Body of pancreas (tissue), 4 donors: ENCODE measurements at regions not wholly inside any gene's neighbourhood (a gene's known extent, or its start where the extent isn't known, plus 50 kb on each side); places are given as distances from the start of the nearest gene placed in this dataset.

Experiments
- ATAC-seq: fragments of 150-250 bp; one replicate; pipeline ENCODE4 v1.9.1; 2016
- DNase-seq, 4 donors: peaks; one replicate each; pipeline ENCODE4 v3.0.0-alpha.2; 2019
- H3K27ac ChIP-seq, 4 donors: fragments of 200-600 bp; sonication (generic); 1 replicate in 3 of 4; 2 replicates in 1 of 4; pipeline versions ENCODE4 v1.5.1 to v1.6.1; 2016 to 2019; ENCODE audit warnings: mild to moderate bottlenecking in 1 of 4, mixed read lengths in 1 of 4, moderate library complexity in 1 of 4
- H3K27me3 ChIP-seq, 2 donors: fragments of 200-600 bp; sonication (generic); one replicate each; pipeline ENCODE4 v1.6.0; 2016; ENCODE audit warnings: mild to moderate bottlenecking in 1 of 2
- H3K36me3 ChIP-seq, 2 donors: fragments of 200-600 bp; sonication (generic); replicated peaks in 1 of 2; 2 replicates each; pipeline ENCODE4 v1.5.1; 2016; ENCODE audit warnings: low read depth in 2 of 2; ENCODE audit not compliant: insufficient read depth in 1 of 2
- H3K4me1 ChIP-seq: fragments of 200-600 bp; sonication (generic); one replicate; pipeline ENCODE4 v1.6.0; 2016
- H3K4me3 ChIP-seq, 2 donors: fragments of 200-600 bp; sonication (generic); 1 replicate in 1 of 2; 2 replicates in 1 of 2; pipeline ENCODE4 v1.5.1; 2016 to 2019
- H3K9me3 ChIP-seq, 3 donors: fragments of 200-600 bp; sonication (generic); 1 replicate in 2 of 3; 2 replicates in 1 of 3; pipeline ENCODE4 v1.5.1; 2016
- POLR2A ChIP-seq, 3 donors: fragments of 450-650 bp; IDR thresholded peaks; one replicate each; pipeline ENCODE4 v1.6.1; 2016; ENCODE audit warnings: antibody characterized with exemption in 3 of 3, mild to moderate bottlenecking in 2 of 3
- WGBS, 2 donors: methylation state at CpG; one replicate each; pipeline ENCODE4 v1.1.5; 2017; 5-methylcytosine and 5-hydroxymethylcytosine counted together
- intact Hi-C: fragments of 100-400 bp; cut with DNase I; formaldehyde crosslinking; loops from one replicate; pipeline ENCODE4 v1.15.1; 2023
- TF ChIP-seq, protein P1 (sequence below), 7 experiments: fragments of 450-650 bp in 4 of 7; fragments of 200-600 bp in 3 of 7; sonication (generic) in 3 of 7; IDR thresholded peaks; one replicate each; pipeline ENCODE4 v1.5.1; 2016 to 2019; ENCODE audit warnings: antibody characterized with exemption in 7 of 7

GRCh38 chr18:53952700-53953099 is 271.8 kb downstream of the MBD2 start:
- Histone ChIP-seq H3K36me3 (no peaks in the 10 kb centered on the region), H3K27ac (no peak overlapping the region), H3K9me3 (no peaks in the 10 kb centered on the region), H3K27me3 (no peaks in the 10 kb centered on the region), H3K4me1 (no peaks in the 10 kb centered on the region), H3K4me3 (no peak overlapping the region)
- ATAC-seq (no peak), DNase-seq (no peak)
- intact Hi-C loops, result no loop called here
- TF ChIP-seq, protein P1, sequence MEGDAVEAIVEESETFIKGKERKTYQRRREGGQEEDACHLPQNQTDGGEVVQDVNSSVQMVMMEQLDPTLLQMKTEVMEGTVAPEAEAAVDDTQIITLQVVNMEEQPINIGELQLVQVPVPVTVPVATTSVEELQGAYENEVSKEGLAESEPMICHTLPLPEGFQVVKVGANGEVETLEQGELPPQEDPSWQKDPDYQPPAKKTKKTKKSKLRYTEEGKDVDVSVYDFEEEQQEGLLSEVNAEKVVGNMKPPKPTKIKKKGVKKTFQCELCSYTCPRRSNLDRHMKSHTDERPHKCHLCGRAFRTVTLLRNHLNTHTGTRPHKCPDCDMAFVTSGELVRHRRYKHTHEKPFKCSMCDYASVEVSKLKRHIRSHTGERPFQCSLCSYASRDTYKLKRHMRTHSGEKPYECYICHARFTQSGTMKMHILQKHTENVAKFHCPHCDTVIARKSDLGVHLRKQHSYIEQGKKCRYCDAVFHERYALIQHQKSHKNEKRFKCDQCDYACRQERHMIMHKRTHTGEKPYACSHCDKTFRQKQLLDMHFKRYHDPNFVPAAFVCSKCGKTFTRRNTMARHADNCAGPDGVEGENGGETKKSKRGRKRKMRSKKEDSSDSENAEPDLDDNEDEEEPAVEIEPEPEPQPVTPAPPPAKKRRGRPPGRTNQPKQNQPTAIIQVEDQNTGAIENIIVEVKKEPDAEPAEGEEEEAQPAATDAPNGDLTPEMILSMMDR (IDR thresholded peaks at IDR 0.05), result no peak
- TF ChIP-seq POLR2A (IDR thresholded peaks at IDR 0.05), result no peak
- 63 to 66% methylated on average over 3 of the region's 3 CpGs for WGBS, 2 donors

- no peak for DNase-seq
- Histone ChIP-seq H3K27me3 (no peaks in the 10 kb centered on the region), H3K27ac (no peak overlapping the region), H3K36me3 (no peaks in the 10 kb centered on the region), H3K9me3 (no peaks in the 10 kb centered on the region), H3K4me3 (no peak overlapping the region), H3K4me1 (no peaks in the 10 kb centered on the region)
- 55 to 65% methylated on average over 1 of the region's 1 CpG for WGBS, 2 donors
- TF ChIP-seq, protein P1 (IDR thresholded peaks at IDR 0.05), result no peak
- TF ChIP-seq POLR2A (IDR thresholded peaks at IDR 0.05), result no peak
- no peak for ATAC-seq
- intact Hi-C loops, result no loop called here
Observed at GRCh38 chr18:53950545-53950944, 273.9 kb downstream of the MBD2 start.

GRCh38 chr18:53948991-53949390 is 275.5 kb downstream of the MBD2 start:
- no peak for DNase-seq
- H3K27me3 ChIP-seq, result no peaks in the 10 kb centered on the region
- H3K4me1 ChIP-seq, result no peaks in the 10 kb centered on the region
- no peak for ATAC-seq
- no peaks in the 10 kb centered on the region for H3K36me3 ChIP-seq
- H3K9me3 ChIP-seq, result peaks cover 0 to under 1% (median 0%) of the 10 kb centered on the region in 3 donors
- intact Hi-C loops, result no loop called here
- TF ChIP-seq, protein P1 (IDR thresholded peaks at IDR 0.05), result no peak
- no peak for TF ChIP-seq POLR2A (IDR thresholded peaks at IDR 0.05)
- H3K27ac ChIP-seq, result no peak overlapping the region
- no peak overlapping the region for H3K4me3 ChIP-seq

DNA sequence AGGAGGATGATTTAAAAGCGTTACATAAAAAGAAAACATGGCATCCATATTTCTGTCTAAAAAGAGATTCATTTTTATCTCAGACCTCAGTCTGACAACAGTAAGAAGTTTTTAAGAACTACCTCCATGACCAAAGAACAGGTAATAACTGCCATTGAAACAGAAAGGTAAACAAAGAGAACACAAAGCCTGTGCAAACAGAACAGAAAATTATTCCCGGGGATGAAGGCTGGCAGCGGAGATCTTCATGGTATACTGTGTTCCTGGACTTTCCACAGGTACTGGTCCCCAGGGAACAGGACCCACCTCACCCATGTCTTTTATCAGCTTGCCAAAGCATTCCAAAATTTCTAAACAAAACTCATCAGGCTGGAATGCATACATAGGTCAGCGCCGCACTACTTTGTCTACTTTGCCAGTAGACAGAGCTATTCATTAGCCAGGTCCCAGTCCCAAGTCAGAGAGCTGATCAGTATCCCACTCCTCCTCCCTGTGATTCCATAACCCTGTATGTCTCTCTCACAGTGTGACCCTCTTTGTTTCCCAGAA is 277.3 kb downstream of the MBD2 start:
- no peak for TF ChIP-seq POLR2A (IDR thresholded peaks at IDR 0.05)
- TF ChIP-seq, protein P1 (IDR thresholded peaks at IDR 0.05), result no peak
- Histone ChIP-seq H3K4me1 (no peaks in the 10 kb centered on the region), H3K9me3 (peaks cover 0 to 7% (median 0%) of the 10 kb centered on the region in 3 donors), H3K27ac (no peak overlapping the region), H3K27me3 (no peaks in the 10 kb centered on the region), H3K4me3 (no peak overlapping the region), H3K36me3 (no peaks in the 10 kb centered on the region)
- ATAC-seq, result no peak
- 30 to 34% methylated on average over 5 of the region's 5 CpGs for WGBS, 2 donors
- DNase-seq, result no peak
- intact Hi-C loops, result no loop called here

DNA sequence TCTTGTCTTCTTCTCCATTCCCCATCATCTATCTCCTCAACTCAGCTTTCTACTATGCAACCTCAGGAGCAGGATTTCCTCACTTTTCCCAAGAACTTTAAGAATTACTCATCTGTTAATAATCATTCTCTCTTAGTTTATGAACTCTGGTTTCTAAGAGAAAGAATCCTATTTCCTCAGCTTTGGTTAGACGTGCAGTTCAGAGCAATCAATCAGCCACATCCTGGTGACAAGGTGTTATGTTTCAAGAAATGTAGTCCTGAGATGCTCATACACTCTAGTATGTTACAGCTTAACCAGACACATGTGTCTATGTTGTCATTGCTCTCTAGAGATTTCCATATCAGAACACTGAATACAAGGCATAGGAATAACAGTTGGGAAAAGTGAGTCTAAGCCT is 277.9 kb downstream of the MBD2 start:
- Histone ChIP-seq H3K4me3 (no peak overlapping the region), H3K27me3 (no peaks in the 10 kb centered on the region), H3K4me1 (no peaks in the 10 kb centered on the region), H3K27ac (no peak overlapping the region), H3K9me3 (peaks cover 0 to 7% (median 0%) of the 10 kb centered on the region in 3 donors), H3K36me3 (no peaks in the 10 kb centered on the region)
- DNase-seq (no peak), ATAC-seq (no peak)
- WGBS, 2 donors, result 8 to 9% methylated on average over 1 of the region's 1 CpG
- TF ChIP-seq POLR2A (IDR thresholded peaks at IDR 0.05), result no peak
- TF ChIP-seq, protein P1 (IDR thresholded peaks at IDR 0.05), result no peak
- intact Hi-C loops, result no loop called here
